GM19372 (cell line): ENCODE measurements at regions not wholly inside any gene's neighbourhood (a gene's known extent, or its start where the extent isn't known, plus 50 kb on each side); places are given as distances from the start of the nearest gene placed in this dataset.

ENCODE experiments used
- ATAC-seq: cut with Tn5 transposase; IDR thresholded peaks from one replicate; pipeline ENCODE4 v1.9.1; 2021; ENCODE audit warnings: mild to moderate bottlenecking, low read depth, moderate library complexity; ENCODE audit not compliant: unreplicated experiment

DNA sequence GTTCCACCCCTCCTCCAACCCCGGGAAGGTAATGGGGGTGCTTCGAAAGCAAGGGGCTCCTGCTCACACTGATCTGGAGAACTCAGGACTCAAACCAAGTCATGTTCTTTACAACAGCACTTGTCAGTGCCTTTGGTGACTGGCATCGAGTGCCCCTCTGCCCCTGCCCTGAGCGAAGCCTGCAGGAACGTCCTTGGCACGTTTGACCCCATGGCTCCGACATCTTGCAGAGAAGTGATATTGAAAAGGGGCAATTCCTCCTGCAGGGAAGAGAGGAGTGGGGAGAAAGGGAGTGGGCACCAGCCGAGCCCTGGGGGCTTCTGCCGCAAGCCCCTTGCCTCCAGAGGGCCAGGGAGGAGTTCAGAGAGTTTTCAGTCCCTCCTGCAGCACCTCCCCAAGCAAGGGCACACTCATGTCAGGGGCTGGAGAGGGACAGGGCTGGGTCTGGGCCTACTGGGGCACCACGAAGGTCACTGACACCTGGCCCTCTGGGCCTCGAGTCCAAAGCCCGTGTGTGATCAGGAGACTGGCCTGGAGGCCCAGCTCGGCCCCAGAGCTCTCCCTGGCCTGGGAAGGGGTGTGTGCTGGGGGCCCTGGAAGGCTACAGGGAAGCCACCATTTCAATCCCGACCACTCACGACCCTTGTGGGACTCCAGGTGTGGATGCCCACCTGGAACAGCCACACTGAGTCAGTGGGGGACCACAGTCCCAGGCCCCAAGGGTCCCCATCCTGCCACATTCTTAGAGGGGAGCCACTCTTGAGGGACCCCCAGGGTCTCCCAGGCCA, 94.9 kb upstream of the NKX1-1 start:
- ATAC-seq, result no peak

DNA sequence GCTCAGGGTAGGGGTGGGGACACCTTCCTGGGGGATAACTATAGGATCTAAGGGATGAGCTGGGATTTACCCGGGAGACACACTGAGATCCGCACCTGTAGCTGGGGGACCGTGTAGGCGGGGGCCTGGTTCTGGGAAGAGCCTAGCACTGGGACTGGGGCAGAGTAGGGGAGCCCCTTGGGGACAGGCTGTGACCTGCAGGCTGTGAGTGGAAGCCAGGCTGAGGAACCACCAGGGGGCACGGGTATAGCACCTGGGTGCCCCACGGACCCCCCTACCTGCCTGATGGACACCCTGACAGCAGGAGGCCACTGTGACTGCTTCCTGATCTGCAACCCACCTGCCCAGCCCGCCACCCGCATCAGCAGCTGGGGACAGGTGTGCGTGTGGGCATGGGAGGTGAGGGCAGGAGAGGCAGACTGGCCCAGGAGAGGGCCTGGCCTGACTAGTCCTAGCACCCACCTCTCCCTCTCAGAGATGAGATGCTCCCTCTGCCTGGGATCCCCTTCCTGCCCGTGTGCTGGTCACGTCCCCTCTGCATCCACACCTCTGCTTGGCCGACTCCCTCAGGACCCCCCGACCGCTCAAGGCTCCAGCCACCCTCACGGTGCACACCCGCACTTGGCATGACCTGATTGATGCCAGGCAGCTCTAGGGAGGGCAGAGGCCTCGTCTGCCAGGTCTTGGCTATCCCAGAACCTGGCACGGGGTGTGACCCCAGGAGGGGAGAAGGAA, 94.2 kb upstream of the NKX1-1 start:
- no peak for ATAC-seq

DNA sequence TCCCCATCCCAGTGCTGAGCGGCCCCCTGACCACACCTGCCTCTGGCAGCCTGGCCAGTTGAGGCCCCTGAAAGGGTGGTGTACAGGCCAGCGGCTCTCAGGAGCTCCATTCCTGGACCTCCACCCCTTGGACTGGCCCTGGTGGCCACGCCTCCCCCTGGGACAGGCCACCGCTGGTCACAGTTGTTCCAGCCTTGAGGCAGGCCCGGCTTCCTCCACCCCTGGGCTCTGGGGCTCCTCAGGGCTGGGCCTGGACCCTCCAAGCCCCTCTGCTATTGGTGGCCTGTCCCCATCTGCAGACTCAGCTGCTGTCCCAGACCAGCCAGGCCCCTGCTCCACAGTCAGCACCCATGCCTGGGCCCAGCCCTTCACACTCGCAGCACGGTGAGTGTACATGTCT, 93.2 kb upstream of the NKX1-1 start:
- no peak for ATAC-seq

DNA sequence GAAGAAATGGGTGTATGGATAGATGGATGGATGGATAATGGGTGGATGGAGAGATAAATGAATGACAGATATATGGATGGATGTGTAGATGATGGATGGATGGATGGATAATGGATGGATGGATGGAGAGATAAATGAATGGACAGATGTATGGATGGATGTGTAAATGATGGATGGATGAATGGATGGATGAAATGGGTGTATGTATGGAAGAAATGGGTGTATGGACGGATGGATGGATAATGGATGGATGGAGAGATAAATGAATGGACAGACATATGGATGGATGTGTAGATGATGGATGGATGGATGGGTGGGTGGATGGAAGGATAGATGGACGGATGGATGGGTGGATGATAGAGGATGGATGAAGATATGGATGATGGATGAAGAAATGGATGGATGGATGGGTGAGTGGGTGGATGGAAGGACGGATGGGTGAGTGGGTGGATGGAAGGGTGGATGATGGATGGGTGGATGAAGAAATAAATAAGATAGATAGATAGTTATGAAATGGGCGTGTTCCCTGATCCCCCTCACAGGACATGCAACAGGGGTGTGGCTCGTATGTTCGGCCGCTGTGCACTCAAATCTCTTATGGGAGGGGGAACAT, 91.1 kb upstream of the NKX1-1 start:
- ATAC-seq, result no peak

DNA sequence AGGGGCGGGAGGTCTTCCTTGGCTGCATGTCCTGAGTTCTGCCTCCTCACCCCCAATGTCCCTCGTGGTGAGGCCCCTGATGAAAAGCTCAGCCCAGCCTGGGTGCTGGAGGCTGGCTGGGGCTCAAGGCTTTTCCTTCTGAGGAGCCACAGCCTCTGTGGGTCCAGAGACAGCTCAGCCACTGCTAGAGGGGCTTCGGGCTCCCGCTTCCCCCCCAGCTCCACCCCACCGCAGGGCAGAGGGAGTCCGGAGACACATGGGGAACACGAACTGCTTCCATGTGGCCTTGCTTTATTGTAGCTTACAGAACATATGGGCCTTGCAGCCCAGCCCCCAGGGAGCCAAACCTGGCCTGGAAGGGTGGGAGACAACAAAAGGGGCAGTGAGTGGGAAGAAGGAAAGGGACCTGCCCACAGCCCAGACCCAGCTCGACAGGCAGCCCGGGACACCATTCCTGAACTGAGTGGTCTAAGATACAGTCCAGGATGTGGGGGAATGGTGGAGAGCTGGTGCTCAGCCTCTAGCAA, 89.9 kb upstream of the NKX1-1 start:
- no peak for ATAC-seq

DNA sequence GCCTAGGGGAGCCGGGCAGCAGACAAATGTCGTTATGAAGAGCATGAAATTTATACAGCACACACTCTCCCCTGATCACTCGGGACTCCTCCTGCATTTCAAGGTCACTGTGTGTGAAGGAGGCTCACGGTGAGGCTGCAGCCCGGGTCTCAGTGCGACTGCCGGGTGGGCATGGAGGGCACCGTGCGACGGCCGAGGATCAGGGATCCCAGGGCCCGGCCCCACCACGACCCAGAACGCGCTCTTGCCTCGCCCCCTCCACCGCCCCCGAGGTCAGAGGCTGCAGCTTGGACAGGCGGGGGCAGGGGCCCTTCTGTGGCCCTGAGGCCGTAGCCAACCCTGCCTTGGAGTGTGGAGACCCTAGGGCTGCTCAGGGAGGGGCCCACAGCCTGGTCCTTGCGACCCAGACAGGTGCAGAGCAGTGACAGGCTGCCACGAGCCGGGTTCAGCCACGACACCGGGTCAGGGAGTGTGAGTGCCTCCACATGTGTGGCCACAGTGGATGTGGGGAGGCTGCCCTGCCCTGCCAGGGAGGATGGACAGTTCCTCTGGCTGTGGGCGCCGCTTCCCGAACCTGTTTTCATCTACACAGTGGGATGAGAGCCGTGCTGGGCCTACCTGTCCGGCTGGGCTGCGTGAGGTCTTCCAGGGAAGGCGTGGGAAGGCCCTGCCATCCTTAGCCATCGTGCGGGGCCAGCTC, 89.3 kb upstream of the NKX1-1 start:
- no peak for ATAC-seq

DNA sequence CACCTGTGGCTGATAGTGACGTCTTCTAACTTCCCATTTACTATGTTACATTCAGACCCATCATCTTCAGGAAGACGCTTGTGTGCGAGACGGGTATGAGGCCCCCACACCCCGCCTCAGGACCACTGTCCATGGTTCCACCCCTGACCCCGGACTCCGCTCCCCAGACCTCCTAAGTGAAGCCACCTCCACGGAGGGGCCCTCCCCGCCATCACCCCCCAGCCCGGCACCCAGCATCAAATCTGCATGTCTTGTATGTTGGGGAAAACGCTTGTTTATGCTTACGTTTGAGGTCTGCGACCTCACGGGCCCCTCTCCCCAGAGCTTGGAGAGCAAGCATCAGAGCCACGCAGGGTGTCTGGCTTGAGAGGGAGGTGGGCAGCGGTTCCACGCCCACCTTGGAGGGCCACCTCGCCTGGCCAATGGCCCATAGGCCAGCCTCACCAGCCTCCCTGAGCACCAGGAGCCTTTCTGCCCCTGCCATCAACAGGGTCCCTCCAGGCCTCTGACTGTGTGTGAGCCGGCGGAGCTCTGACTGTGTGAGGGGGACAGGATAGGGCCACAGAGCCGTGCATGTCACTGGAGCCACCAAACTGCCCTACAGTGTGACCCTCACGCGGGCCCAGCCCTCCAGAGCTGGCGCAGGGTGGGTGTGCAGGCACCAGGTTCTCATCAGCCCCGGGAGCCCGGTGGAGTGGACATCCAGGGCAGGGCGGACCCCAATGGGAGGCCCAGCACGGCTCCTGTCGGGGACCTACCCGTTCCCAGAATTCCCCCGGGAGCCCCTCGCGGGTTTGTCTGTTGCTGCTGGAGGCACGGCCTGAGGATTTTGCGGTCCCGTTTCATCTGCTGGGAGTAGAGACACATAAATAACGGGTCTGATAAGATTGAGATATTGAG, 88.4 kb upstream of the NKX1-1 start:
- no peak for ATAC-seq

DNA sequence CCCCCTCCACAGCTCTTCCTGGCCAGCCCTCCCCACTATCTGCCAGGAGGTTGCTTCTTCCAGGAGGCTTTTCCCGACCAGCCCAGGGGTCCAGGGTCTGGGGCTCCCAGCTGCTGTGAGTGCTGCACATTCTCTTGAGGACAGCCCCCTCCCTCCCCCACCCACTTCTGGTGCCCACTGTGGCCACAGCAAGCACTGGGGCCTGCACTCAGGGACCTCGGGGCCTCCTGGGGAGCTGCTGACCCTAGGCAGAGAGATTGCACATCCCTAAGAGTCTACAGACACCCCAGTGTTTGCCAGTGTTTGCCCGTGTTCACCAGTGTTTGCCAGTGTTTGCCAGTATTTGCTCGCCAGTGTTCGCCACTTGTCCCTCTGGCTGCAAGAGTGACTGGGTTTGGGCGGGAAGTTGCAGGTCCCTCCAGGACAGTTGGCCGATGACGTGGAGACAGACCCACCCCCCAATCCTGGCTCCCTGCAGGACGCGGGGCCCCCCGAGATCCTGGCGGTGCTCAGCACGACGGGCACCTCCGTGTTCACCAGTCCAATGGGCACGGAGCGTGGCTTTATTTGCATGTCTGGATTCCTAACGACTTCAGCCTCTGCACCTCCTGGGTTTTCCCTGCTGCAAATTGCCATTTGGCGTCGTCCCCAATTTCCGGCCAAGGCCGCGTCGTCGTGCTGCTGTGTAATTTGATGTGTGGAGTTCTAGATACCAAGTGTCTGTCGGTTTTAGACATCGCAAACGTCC, 87.5 kb upstream of the NKX1-1 start:
- no peak for ATAC-seq

DNA sequence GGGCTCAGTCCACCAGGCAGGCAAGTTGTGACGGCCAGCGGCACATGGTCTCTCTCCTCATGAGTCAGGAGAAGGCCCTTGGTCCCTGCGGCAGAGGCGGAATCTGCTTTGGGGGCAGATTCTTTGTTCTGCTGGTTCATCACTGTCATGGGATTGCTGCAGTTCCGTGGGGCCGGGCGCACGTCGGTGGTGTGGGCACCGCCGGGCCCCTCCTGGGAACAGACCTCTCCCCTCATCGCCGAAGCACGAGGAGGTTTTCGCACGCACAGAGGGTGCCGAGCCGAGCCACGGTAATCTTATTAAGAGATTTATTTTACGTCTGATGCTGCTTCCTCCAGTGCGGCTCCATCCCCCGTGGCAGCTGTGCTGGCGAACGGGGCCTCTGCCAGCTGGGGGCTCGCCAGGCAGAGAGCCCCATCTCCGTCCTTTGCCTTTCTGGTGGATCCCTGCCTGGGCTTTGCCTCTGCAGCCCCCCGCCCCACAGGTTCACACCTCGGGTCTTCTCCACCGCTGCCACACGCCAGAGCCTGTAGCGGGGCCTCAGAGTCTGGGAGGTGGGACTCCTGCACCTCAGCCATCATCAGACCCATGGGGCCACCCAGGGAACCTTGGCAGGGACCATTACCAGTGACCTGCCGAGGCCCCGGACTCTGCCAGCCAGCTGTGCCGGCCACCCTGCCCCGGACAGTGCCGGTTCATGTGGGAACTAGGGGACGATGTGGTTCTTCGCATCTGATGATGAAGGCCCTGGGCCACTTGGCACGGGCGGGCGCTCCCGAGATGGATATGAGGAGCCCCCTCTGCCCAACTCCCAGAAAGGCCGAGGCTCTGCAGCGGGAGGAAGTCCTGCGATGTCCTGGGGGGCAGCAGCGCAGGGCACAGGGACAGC, 86.7 kb upstream of the NKX1-1 start:
- no peak for ATAC-seq

DNA sequence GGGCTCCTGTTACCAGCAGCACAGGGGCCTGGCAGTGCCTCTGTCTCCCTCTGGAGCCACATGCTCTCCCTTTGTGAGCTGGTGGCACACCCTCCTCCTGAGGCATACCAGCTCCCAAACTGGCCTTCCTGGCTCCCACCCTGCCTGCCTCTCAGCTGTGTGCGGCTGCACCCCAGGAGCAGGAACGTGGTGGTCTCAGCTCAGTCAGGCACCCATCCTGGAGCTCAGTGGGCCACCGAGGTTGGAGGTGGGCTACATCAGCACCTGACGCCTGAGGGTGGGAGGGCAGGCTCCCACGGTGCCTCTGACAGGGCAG, 85.9 kb upstream of the NKX1-1 start:
- no peak for ATAC-seq

DNA sequence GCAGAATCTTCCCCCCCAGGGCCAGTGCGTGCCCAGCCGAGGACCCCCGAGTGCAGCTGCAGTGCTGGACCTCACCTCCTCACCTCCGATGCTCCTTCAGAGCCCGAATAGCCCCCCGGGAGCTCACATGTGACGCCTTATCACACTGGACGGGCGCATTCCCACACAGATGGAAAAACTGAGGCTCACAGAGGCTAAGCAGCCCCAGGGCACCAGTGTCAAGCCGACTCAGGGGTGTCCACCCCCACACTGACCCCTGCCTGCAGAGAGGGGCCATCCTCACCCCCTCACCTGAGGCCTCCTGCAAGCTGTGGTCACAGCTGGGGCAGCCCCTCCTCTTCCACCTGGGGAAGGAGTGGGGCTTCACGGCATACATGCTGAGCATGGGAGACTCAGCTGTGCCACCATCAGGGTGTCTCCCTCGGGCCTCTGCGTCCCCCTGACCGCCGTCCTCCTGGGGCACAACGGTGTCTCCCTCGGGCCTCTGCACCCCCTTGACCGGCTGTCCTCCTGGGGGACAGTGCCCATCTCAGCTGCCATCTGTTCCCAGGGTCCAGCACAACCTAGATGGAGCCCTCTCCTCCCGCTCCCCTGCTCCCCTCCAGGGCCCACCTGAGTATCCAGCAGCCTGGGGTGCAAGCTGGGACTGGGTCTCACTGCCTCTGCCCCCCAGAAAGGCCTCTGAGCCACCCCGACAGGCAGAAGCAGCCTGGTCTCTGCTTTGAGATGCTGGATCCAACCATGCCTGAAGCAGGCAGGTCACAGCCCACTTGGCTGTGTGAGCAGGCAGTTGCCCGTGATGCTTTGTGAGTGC, 85.3 kb upstream of the NKX1-1 start:
- ATAC-seq, result no peak

DNA sequence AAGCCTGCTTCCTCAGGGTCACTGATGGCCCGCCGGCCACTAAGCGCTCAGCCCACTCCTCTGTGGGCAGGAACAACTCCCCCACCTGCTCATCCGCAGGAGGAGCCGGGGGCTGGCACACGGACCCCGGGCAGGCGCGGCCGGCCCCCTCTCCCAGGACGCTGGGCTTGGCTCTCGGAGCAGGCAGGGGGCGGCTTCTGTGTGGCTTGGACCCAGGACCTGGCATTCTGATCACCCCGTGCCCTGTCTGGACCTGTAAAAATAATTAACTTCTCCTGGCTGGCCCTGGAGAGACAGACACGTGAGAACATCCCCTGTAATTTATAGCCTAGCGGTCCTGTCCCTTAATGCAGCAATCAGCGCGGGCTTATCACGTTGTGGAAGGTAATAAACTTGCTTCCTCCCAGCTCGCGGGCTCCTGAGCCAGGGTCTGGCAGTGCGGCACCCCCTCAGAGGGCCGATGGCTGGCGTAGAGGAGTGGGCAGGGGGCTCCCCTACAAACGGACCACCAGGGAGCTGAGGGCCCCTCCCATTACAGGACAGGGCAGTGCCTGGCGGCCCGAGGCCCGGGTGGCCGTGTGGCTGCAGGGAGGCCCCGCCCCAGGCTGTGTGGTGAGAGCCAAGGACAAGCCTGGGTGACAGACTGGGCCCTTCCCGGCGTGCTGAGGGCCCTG, 84.5 kb upstream of the NKX1-1 start:
- ATAC-seq, result no peak

DNA sequence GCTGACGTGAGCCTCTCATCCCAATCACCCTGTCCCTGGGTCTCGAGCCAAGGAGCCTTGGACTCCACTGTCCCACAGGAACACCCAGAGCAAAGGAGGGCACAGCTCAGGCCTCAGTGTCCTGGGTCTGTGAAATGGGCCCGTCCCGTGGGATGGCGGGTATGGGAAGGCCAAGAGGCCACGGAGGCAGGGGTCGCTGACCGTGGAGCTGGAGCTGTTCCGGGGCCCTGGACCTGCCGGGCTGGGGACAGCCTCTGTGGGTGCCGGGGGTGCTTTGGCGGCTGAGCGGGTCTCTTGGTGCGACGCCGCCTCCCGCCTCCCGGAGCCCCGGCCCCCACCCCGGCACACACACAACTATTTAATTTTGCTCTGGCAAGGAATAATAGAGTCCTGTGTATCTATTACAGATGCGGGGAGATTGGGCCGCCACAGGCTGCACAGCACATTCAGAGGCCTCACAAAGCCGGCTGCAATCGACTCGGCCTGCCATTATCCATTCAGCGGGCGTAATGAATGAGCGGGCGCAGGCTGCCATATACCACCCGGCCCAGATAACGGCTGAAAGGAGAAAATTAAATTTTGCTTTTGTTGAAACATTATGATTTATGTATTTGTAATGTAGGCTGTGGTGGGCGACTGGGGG, 83.9 kb upstream of the NKX1-1 start:
- ATAC-seq, result no peak

DNA sequence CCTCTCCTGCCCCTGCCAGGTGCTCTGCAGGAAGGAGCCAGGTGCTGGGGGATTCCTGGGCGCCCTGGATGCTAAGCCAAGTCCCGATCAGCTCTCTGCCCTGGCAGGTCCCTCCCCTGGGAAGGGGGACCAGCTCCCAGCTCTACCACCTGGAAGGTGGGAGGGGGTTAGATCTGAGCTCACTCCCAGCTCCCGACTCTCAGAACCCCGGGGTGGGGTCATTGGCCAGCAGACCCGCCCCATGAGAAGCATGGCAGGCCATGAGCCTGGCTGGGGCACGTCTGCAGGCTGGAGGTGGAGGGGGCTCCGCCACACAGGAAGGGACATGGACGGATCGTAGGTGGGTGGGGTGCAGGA, 83.4 kb upstream of the NKX1-1 start:
- no peak for ATAC-seq

DNA sequence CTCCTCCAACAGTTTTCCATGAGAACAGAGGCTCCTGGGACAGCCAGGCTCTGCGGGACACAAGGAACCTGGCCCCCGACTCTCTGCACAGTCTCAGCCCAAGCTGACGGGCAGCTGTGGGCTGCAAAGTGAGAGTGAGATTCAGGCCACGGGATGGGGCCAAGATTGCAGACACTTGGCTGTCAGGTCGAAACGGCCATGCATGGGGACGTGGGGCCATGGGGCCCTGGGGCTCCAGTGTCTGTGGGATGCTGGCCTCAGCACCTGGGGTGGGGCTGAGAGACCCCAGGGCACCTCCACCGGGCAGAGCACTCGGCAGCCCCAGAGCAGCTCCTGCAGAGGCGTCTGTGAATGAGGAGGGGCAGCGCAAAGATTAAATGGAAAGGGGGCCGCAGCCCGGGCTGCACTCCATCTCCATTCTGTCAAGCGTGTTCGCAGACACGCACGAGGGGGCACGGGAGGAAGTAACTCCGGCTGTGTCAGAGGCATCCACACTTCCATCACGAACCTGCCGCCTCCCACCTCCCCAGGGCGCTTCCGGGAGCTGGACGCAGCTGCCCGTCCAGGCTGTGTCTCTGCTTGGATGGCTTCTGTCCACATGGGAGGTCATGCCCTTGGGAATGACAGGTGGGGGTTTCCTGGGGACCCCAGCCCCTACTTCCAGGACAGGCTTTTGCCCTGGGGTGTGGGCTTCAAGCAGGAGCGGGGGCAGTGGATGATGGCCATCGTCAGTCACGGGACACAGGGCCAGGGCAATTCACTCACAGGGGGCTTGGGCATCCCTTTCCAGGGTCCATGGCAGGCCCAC, 82.8 kb upstream of the NKX1-1 start:
- ATAC-seq, result no peak

DNA sequence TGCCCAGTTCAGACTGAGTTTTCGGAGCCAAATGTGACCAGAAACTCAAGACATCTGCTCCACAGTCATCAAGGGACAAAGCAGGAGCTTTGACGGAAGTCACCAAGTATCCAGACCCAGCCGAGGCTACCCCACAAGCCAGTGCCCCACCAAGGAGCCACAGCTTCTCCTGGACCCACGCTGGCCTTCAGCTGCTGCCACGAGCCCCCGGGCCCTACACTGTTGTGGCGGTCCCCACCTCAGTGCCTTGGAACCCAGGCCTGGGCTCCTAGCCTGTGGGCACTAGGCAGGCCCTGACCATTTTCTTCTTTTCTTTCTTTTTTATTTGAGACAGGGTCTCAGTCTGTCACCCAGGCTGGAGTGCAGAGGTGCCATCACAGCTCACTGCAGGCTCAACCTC, 82.1 kb upstream of the NKX1-1 start:
- ATAC-seq, result no peak
